Peyer's patch (tissue), 4 donors: ENCODE measurements at regions not wholly inside any gene's neighbourhood (a gene's known extent, or its start where the extent isn't known, plus 50 kb on each side); places are given as distances from the start of the nearest gene placed in this dataset.

Experiments
- DNase-seq, 3 donors: peaks; one replicate each; pipeline ENCODE4 v3.0.0-alpha.2; 2017 to 2019
- H3K27ac ChIP-seq, 4 donors: fragments of 200-600 bp; sonication (generic); one replicate each; pipeline ENCODE4 v1.5.1; 2016 to 2019
- H3K27me3 ChIP-seq, 2 donors: fragments of 200-600 bp; sonication (generic); one replicate each; pipeline ENCODE4 v1.5.1; 2019
- H3K36me3 ChIP-seq, 3 donors: fragments of 200-600 bp; sonication (generic); one replicate each; pipeline ENCODE4 v1.5.1; 2016 to 2019
- H3K4me1 ChIP-seq, 4 donors: fragments of 200-600 bp; sonication (generic); one replicate each; pipeline ENCODE4 v1.5.1; 2016 to 2019
- H3K4me3 ChIP-seq, 4 donors: fragments of 200-600 bp; sonication (generic); 1 replicate in 3 of 4; 2 replicates in 1 of 4; pipeline ENCODE4 v1.5.1; 2016 to 2019; ENCODE audit warnings: mild to moderate bottlenecking in 1 of 4
- H3K9me3 ChIP-seq, 4 donors: fragments of 200-600 bp; sonication (generic); one replicate each; pipeline ENCODE4 v1.5.1; 2016 to 2019; ENCODE audit warnings: mild to moderate bottlenecking in 1 of 4
- CTCF ChIP-seq, 6 experiments: fragments of 450-650 bp in 4 of 6; fragments of 200-600 bp in 2 of 6; sonication (generic) in 1 of 6; IDR thresholded peaks; one replicate each; pipeline ENCODE4 v1.5.1; 2017 to 2019; ENCODE audit warnings: antibody characterized with exemption in 6 of 6, mild to moderate bottlenecking in 3 of 6, moderate library complexity in 1 of 6
- POLR2A ChIP-seq, 2 donors: fragments of 450-650 bp; IDR thresholded peaks; one replicate each; pipeline ENCODE4 v1.5.1; 2017; ENCODE audit warnings: antibody characterized with exemption in 2 of 2, mild to moderate bottlenecking in 2 of 2, moderate library complexity in 2 of 2

DNA sequence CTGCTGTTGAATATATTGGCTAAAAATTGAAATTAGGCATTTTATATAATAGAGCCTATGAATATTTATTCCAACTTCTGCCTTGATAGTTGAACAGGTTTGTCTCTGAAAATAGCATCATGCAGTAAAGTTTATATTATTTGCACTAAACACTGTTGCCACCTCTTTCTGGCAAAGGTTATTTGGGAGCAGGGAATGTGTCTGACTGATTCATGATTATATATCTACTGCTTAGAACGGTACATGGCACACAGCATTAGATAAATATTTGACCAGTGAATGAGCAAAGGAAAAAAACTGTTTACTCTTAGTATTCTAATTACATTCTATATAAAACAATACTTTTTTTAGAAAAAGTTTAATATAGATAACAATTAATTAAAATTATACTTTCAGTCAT, 123.1 kb upstream of the MGAT4C start:
- Histone ChIP-seq H3K4me1 (no peaks in the 10 kb centered on the region), H3K4me3 (no peak overlapping the region), H3K9me3 (no peaks in the 10 kb centered on the region), H3K27me3 (no peaks in the 10 kb centered on the region), H3K27ac (no peak overlapping the region), H3K36me3 (no peaks in the 10 kb centered on the region)
- TF ChIP-seq CTCF (IDR thresholded peaks at IDR 0.05), result no peak
- TF ChIP-seq POLR2A (IDR thresholded peaks at IDR 0.05), result no peak
- no peak for DNase-seq

GRCh38 chr12:86376052-86376451, 119.9 kb upstream of the MGAT4C start:
- H3K27ac ChIP-seq, result no peak overlapping the region
- TF ChIP-seq POLR2A (IDR thresholded peaks at IDR 0.05), result no peak
- TF ChIP-seq CTCF (IDR thresholded peaks at IDR 0.05), result peak in 2 of 6 experiments; percentile 14 to 25
- H3K4me1 ChIP-seq, result no peaks in the 10 kb centered on the region
- no peak overlapping the region for H3K4me3 ChIP-seq
- no peaks in the 10 kb centered on the region for H3K36me3 ChIP-seq
- no peaks in the 10 kb centered on the region for H3K9me3 ChIP-seq
- H3K27me3 ChIP-seq, result no peaks in the 10 kb centered on the region
- no peak for DNase-seq

GRCh38 chr12:86373813-86374212, 117.6 kb upstream of the MGAT4C start:
- Histone ChIP-seq H3K36me3 (no peaks in the 10 kb centered on the region), H3K27ac (no peak overlapping the region), H3K9me3 (no peaks in the 10 kb centered on the region), H3K4me3 (no peak overlapping the region), H3K4me1 (no peaks in the 10 kb centered on the region), H3K27me3 (no peaks in the 10 kb centered on the region)
- no peak for DNase-seq
- TF ChIP-seq POLR2A (IDR thresholded peaks at IDR 0.05), result no peak
- TF ChIP-seq CTCF (IDR thresholded peaks at IDR 0.05), result no peak

GRCh38 chr12:86367137-86367536, 110.9 kb upstream of the MGAT4C start:
- DNase-seq, result no peak
- no peaks in the 10 kb centered on the region for H3K27me3 ChIP-seq
- no peaks in the 10 kb centered on the region for H3K4me1 ChIP-seq
- no peaks in the 10 kb centered on the region for H3K36me3 ChIP-seq
- no peak for TF ChIP-seq CTCF (IDR thresholded peaks at IDR 0.05)
- H3K4me3 ChIP-seq, result no peak overlapping the region
- H3K9me3 ChIP-seq, result no peaks in the 10 kb centered on the region
- H3K27ac ChIP-seq, result no peak overlapping the region

DNA sequence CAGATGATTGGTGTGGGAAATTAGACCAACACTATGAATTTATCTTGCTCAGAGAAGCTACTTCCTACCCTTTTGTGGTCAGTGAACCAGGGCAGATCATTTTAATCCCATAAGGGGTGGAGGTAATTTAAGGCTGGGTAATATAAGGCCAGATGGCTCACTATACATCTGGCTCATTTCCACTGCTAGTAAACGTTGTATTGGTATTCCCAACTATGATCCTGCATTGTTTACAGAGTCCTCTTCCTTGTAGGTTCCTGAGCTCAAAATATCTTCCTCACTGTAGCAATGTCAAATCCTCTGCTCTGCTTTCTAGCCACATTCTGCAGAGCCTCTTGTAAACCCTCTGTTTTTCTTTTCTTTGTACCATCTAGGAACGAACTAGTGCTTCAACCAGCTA, 93.0 kb upstream of the MGAT4C start:
- DNase-seq, result no peak
- Histone ChIP-seq H3K36me3 (no peaks in the 10 kb centered on the region), H3K4me1 (no peaks in the 10 kb centered on the region)

More for the DNA sequence above, 93.0 kb upstream of the MGAT4C start:
- TF ChIP-seq CTCF (IDR thresholded peaks at IDR 0.05) (no peak), POLR2A (IDR thresholded peaks at IDR 0.05) (no peak)
- Histone ChIP-seq H3K4me3 (no peak overlapping the region), H3K9me3 (no peaks in the 10 kb centered on the region), H3K27me3 (no peaks in the 10 kb centered on the region), H3K27ac (no peak overlapping the region)
